ENCODE measurements at regions not wholly inside any gene's neighbourhood (a gene's known extent, or its start where the extent isn't known, plus 50 kb on each side); places are given as distances from the start of the nearest gene placed in this dataset.

DNA sequence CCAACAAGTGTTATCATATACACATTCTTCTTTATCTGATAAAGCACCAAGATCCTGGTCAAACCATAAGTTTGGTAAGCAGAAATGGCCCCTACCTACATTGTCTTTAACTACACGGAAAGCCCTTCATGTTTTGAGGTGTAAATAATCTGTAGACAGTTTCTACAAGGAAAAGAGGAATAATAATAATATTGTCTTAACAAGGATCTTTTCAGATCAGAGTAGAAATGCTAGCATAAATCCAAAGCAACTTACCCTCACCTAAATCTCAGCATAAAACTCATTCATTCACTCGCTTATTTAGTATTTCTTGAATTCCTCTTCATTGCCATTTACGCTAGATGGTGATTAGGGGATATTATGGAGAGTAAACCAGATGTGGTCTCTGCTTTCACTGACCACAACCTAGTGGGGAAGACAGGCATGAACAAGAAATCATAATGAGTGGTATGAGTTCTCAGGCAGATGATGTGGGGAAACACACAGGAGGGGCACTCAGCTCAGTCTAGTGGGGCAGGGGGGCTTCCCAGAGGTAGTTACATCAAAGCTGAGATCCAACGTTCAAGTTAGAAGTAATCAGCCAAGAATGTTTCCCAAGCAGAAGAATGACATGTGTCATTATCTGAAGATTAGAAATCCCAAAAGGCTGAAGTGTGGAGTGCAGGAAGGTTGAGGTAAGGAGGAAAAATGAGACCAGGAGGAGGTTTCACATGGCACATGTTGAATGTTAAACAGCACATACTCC lies 65.4 kb upstream of the ZC3H12C start:
- H3K36me3 ChIP-seq: no peaks in the 10 kb centered on the region
- no peaks in the 10 kb centered on the region for H3K4me1 ChIP-seq (ENCODE audit: insufficient read depth)
- no peak overlapping the region for H3K27ac ChIP-seq
- WGBS, 3 donors: 86 to 88% (median 86%) methylated on average over 4 of the region's 4 CpGs
- H3K4me3 ChIP-seq: no peak overlapping the region
- no peaks in the 10 kb centered on the region for H3K27me3 ChIP-seq
- DNase-seq: no peak
- intact Hi-C loops (cut with DNase I): no loop called here
- no peak for TF ChIP-seq EP300 (IDR thresholded peaks at IDR 0.05)
- TF ChIP-seq POLR2A (IDR thresholded peaks at IDR 0.05): no peak
- TF ChIP-seq, protein P1, sequence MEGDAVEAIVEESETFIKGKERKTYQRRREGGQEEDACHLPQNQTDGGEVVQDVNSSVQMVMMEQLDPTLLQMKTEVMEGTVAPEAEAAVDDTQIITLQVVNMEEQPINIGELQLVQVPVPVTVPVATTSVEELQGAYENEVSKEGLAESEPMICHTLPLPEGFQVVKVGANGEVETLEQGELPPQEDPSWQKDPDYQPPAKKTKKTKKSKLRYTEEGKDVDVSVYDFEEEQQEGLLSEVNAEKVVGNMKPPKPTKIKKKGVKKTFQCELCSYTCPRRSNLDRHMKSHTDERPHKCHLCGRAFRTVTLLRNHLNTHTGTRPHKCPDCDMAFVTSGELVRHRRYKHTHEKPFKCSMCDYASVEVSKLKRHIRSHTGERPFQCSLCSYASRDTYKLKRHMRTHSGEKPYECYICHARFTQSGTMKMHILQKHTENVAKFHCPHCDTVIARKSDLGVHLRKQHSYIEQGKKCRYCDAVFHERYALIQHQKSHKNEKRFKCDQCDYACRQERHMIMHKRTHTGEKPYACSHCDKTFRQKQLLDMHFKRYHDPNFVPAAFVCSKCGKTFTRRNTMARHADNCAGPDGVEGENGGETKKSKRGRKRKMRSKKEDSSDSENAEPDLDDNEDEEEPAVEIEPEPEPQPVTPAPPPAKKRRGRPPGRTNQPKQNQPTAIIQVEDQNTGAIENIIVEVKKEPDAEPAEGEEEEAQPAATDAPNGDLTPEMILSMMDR (IDR thresholded peaks at IDR 0.05): no peak
- no peaks in the 10 kb centered on the region for H3K9me3 ChIP-seq

GRCh38 chr11:110028921-110029320 lies 64.3 kb upstream of the ZC3H12C start:
- Histone ChIP-seq H3K4me1 (ENCODE audit: insufficient read depth) (no peaks in the 10 kb centered on the region), H3K27me3 (no peaks in the 10 kb centered on the region), H3K36me3 (no peaks in the 10 kb centered on the region), H3K9me3 (no peaks in the 10 kb centered on the region), H3K27ac (no peak overlapping the region), H3K4me3 (no peak overlapping the region)
- intact Hi-C loops (cut with DNase I): no loop called here
- DNase-seq: no peak
- TF ChIP-seq POLR2A (IDR thresholded peaks at IDR 0.05): no peak
- TF ChIP-seq EP300 (IDR thresholded peaks at IDR 0.05): no peak
- TF ChIP-seq, protein P1 (IDR thresholded peaks at IDR 0.05): no peak
- WGBS, 3 donors: 80 to 91% (median 88%) methylated on average over 2 of the region's 2 CpGs

DNA sequence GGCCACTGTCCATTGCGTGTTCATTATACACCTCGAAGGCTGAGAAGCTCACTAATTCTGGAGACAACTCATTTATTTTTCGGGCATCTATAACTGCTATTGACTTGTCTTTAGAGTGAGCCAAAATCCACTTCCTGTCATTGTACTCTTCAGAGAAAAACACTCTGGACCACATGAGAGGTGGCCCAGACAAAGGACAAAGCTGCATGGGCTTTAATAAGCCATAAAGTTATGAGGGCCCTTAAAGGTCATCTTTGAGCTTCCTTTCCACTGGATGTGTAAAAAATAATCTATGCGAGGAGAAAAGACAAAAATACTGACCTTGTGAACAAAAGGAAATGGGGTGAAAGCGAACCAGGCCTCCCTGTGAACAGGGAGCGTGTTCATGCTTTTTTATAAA lies 63.5 kb upstream of the ZC3H12C start:
- H3K9me3 ChIP-seq: no peaks in the 10 kb centered on the region
- intact Hi-C loops (cut with DNase I): no loop called here
- no peaks in the 10 kb centered on the region for H3K36me3 ChIP-seq
- WGBS, 3 donors: 81 to 85% (median 84%) methylated on average over 6 of the region's 6 CpGs
- no peaks in the 10 kb centered on the region for H3K27me3 ChIP-seq
- no peak overlapping the region for H3K4me3 ChIP-seq
- H3K4me1 ChIP-seq (ENCODE audit: insufficient read depth): no peaks in the 10 kb centered on the region
- TF ChIP-seq EP300 (IDR thresholded peaks at IDR 0.05): no peak
- H3K27ac ChIP-seq: no peak overlapping the region
- no peak for DNase-seq

- no peaks in the 10 kb centered on the region for H3K36me3 ChIP-seq
- 79 to 87% (median 80%) methylated on average over 2 of the region's 2 CpGs for WGBS, 3 donors
- no peak for DNase-seq
- no peaks in the 10 kb centered on the region for H3K9me3 ChIP-seq
- H3K27ac ChIP-seq: no peak overlapping the region
- intact Hi-C loops (cut with DNase I): no loop called here
- H3K4me3 ChIP-seq: no peak overlapping the region
- no peak for TF ChIP-seq EP300 (IDR thresholded peaks at IDR 0.05)
- TF ChIP-seq, protein P1 (IDR thresholded peaks at IDR 0.05): no peak
- TF ChIP-seq POLR2A (IDR thresholded peaks at IDR 0.05): no peak
- H3K27me3 ChIP-seq: no peaks in the 10 kb centered on the region
- H3K4me1 ChIP-seq (ENCODE audit: insufficient read depth): no peaks in the 10 kb centered on the region
These were observed 62.0 kb upstream of the ZC3H12C start for GRCh38 chr11:110031171-110031570.

GRCh38 chr11:110032259-110032658 lies 60.9 kb upstream of the ZC3H12C start:
- no peaks in the 10 kb centered on the region for H3K36me3 ChIP-seq
- 65 to 68% (median 66%) methylated on average over 5 of the region's 5 CpGs for WGBS, 3 donors
- H3K27ac ChIP-seq: no peak overlapping the region
- no peak for DNase-seq
- H3K9me3 ChIP-seq: no peaks in the 10 kb centered on the region
- no peak overlapping the region for H3K4me3 ChIP-seq
- no peaks in the 10 kb centered on the region for H3K27me3 ChIP-seq
- TF ChIP-seq EP300 (IDR thresholded peaks at IDR 0.05) (no peak), POLR2A (IDR thresholded peaks at IDR 0.05) (no peak)
- TF ChIP-seq, protein P1 (IDR thresholded peaks at IDR 0.05): no peak
- intact Hi-C loops (cut with DNase I): no loop called here
- H3K4me1 ChIP-seq (ENCODE audit: insufficient read depth): no peaks in the 10 kb centered on the region

Data from ovary (tissue), 7 donors.